HG03521 (cell line): ENCODE measurements at regions not wholly inside any gene's neighbourhood (a gene's known extent, or its start where the extent isn't known, plus 50 kb on each side); places are given as distances from the start of the nearest gene placed in this dataset.
"Not testable (repeated sequence)": the region's sequence is repeated elsewhere in the genome, so short reads cannot be mapped to it uniquely, and the experiment has no call there.

ENCODE experiments used
- ATAC-seq: cut with Tn5 transposase; IDR thresholded peaks from one replicate; pipeline ENCODE4 v1.9.1; 2021; ENCODE audit warnings: mild to moderate bottlenecking, moderate library complexity; ENCODE audit not compliant: unreplicated experiment

DNA sequence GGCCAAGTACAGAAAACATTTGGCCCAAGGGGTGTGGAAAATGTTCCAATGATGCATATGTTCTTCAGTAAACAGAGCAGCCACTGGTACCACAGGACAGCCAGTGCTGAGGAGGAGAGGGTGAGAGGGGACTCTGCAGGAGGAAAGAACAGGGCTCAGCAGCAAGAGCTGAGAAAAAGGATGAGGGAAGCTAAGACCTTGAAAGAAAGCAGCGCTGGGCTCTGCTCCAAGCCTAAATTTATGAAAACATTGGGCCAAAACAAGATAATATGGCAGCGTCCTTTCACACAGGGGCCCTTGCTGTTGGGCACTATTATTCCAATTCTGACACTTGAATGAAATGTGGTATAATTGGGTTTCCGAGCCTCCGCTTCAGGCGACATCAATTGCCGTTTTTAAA lies 939.0 kb upstream of the FANCL start:
- ATAC-seq = no peak

DNA sequence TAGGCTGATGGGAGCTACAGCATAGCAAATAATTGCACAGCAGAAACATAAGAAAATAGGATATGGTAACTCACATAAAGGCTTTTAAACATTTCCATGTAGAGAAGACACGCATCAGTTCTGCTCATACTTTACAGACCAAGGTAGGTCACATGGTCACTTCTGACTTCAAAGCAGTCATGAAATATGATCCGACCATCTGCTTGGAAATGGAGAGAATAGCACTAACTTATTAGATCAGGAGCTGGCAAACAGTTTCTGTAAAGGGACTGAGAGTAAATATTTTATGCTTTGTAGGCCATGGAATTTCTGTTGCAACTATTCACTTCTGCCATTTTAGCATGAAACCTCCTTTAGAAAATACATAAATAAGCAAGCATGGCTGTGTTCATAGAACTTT lies 936.6 kb upstream of the FANCL start:
- no peak for ATAC-seq

DNA sequence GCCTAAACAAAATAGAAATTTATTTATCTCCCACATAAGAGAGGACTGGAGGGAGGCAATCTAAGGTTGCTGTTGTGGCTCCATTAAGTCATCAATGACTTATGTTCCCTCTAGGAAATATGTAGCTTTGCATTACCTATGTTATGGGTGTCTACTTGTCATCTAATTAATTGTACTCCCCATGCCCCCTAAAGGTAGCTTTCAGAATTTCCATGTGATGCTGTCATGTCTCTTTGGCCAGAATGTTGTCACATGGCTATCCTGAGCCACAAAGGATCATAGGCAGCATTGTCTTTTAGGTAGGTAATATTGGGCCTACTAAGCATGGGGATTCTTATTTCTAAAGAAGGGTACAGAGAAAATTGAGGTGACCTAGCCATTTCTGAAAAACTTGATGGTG lies 935.6 kb upstream of the FANCL start:
- no peak for ATAC-seq

DNA sequence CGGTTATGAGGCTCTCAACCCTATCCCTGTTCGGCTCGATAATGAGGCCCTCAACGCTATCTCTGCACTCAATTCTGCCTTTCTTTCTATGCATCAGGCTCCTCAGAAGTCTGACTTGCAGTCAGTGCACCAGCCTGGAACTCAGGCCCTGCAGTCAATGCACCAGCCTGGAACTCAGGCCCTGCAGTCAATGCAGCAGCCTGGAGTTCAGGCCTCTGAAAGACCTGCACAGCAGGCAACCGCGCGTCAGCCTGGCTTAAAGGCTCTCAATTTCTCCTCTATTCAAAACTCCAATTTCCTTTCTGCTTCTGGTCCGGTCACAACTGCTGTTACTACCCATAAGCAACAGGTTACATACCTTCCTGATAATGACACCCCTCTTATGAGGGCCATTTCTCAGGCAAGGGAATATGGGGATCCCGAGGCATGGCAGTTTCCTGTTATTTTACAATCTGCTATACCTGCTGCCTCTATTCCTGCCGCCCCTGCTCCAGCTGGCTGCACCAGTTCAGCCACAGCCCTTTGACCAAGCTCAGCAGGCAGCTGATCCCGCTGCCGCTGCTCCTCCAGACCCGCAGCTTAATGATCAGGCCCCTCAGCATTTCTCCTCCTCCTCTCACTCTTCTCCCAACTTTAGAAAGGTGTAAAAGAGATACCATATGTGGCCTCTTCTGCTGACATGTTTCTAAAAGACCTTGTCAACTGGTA lies 933.6 kb upstream of the FANCL start:
- ATAC-seq = no peak

DNA sequence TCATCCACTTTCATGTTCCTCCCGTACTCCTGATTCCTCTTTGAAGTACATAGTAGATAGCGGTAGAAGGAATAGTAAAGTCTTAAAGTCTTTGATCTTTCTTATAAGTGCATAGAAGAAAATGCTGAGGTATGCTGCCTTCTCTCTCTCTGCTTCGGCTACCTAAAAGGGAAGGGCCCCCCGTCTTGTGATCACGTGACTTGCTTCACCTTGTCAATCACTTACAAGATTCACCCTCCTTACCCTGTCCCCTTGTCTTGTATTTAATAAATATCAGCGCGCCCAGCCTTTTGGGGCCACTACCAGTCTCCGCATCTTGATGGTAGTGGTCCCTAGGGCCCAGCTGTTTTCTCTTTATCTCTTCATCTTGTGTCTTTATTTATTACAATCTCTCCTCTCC lies 932.2 kb upstream of the FANCL start:
- ATAC-seq = no peak

DNA sequence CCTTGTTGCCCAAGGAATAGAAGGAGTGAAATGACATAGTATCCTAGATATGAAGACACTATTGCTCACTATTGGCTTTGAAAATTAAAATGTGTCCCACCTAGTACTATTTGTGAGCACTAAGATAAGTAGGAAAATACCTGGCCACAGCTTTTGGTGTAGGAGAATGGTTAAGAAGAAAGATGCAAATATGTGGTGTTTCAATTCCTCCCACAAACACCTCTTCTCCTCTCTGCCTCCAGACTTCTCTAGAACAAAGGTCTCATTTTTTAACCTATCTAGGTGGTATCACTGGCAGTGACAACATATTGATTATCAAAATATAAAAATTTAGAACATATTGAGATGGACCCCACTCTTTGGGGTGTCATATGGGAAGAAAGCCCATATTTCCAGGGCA lies 929.9 kb upstream of the FANCL start:
- ATAC-seq = no peak

DNA sequence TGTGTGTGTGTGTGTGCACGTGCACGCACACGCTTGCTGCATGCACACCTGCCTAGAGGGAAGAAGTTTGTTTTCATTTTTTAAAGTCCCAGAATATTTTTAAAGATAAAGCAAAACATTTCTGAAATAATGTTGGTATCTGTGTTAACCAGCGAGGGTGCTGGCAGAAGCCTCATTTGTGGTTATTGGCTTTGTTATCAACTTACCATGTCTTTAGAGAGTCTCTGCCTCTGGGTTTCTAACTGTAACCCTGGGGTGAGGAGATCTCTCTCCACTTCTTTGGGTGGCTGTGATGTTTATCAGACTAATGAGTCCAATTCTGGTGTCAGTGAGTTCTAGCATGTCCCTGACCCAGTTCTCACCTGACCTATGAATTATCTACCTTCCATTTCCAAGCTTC lies 927.6 kb upstream of the FANCL start:
- ATAC-seq = no peak

DNA sequence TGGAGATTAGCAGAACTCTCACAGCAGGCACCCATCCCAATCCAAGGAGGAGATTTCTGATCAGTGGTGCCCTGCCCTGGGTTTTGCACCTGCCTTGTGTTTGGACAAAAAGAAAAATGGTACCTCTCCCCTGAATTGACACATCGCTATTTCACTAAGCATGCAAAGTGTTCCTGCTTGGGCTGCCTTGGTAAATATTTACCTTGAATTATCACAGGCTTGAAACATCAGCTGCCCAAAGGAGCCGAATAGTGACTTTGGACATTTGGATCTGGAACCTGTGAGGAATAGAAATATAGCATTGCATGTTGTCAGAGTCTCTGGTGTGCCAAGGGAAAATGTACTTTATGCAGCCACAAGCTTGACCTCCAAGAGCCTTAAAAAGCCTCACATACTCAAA lies 926.4 kb upstream of the FANCL start:
- ATAC-seq = no peak

DNA sequence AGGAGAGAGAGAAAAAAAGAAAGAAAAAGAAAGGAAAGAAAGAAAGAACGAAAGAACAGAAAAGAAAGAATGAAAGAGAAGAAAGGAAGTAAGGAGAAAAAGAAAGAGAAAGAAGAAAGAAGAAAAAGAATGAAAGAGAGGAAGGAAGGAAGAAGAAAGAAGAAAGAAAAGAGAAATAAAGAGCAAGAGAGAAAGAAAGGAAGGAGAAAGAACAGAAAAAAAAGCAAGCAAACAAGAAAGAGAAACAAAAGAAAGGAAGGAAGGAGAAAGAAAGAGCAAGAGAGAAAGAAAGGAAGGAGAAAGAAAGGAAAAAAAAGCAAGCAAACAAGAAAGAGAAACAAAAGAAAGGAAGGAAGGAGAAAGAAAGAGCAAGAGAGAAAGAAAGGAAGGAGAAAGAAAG lies 916.8 kb upstream of the FANCL start:
- not testable (repeated sequence) for ATAC-seq

DNA sequence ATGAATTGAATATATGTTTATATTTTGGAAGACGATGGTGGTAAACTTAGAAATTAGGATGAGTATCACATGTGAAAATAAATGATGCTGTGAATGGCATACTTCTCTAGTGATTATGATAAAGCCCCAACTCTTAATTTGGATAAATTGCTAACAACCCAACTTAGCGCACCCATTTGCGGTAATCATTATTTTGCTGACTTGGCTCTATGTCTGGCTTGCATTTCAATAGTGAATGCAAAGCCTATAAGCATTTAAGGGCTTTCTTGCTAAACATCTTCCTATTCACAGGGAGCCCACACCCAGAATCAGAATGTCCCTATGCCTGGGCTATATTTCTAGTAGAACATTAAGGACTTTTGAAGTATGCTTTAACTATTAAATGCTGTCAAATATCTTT lies 910.7 kb upstream of the FANCL start:
- no peak for ATAC-seq

DNA sequence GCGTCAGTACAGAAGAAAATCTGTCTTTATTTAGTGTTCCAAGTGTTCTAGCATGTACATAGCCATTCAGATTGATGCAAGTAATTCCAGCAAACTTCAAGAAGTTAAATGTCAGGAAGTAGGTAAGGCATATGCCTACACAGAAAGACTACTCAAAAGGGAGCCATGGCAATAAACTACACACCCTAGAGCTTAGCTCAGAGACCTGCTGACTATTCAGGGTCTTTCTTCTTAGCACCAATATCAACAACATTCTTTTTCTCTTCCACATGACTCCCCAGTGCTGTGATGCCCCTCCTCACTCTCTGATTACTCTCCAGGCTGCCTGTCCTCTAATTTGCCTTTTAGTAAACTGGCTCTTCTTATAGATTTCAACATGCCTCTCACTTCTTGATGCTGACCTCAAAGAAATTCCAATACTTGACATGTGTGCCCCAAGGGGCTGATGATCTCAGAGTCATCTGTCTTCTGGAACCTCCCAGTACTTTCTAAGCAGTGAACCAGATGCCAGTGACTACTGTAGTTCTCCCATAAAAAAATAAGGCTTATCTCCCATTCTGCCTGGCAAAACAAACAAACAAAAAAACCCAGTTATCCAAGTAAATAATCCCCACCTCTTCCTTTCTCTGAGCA lies 909.2 kb upstream of the FANCL start:
- no peak for ATAC-seq

DNA sequence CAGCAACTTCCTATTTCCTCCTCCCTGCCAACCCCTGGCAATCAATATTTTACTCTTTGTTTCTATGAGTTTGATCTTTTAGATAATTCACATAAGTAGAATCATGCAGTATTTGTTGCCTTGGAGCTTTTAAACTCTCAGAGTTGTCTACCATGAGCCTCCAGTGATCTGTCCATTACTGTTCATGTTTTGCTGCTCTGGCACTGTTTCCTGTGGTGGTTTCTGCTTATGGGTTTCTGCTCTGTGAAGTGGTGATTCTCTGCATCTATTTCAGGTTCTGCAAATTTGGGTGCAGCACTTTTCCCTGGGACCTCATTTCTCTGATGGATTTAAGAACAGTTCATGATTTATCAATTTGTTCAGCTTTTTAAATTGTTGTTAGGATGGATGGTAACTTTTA lies 908.1 kb upstream of the FANCL start:
- no peak for ATAC-seq

DNA sequence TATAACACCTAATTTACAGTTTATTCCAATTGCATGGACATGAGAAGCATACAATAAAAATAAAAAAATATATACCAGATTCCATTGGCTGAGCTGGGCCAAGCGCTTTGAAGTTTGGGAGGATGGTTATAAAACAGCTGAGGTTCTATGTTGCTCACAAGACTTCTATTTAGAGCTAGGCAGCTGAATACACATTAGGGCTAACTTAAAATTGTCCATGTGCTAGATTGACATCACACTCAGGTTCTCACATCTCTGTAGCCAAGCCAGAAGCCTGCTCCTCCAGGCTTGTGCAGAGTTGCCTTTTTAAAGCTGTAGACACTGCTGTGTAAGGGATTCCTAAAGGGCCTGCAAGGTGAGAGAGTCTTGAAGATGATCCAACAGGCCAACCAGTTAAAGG lies 871.1 kb upstream of the FANCL start:
- no peak for ATAC-seq

DNA sequence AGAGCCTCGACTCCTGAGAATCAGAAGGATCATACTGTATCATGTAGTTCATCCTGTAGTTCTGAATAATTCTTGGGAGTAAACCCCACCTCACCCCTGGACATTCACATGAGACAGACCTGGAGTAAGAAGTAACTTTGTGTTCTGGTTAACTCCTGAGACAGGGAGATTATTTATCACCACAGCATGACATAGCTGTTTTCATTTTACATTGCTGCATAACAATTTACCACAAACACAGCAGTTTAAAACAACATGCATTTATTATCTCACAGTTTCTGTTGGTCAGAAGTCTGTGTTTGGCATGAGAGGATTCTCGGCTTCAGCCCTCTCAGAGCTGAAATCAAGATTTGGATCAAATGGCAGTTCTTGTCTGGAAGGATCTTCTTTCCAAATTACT lies 855.8 kb upstream of the FANCL start:
- no peak for ATAC-seq

DNA sequence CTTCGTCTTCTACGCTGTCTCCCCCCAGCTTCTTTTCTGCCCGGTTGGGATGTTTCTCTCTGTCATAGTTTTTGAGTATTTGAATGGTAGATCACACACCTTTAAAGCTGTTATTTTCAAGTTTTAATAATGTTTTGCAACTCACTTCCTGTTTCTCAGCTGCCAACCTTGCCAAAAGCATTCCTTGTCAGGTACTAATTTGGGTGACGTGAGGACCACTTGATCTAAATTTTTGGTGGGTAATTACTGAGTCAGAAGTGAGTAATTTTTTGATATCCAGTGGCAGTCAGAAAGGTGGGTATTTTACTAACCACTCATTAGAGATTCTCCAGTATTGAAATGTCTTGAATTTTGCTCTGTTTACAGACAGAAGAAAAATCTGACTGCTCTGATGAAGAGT lies 852.4 kb upstream of the FANCL start:
- ATAC-seq = no peak

DNA sequence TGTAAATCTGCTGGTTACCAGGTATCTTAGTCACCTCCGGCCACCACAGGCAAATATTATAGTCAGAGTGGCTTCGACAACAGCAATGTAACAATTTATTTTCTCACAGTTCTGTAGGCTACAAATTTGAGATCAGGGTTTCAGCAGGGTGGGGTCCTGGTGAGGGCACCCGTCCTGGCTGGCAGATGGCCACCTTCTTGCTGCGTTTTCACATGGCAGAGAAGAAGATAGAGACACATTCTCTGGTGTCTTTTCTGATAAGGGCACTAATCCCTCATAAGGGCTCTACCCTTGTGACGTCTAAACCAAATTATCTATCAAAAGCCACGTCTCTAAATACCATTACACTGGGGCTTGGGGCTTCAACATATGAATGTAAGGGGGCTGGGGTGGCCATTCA lies 843.2 kb upstream of the FANCL start:
- ATAC-seq = no peak

DNA sequence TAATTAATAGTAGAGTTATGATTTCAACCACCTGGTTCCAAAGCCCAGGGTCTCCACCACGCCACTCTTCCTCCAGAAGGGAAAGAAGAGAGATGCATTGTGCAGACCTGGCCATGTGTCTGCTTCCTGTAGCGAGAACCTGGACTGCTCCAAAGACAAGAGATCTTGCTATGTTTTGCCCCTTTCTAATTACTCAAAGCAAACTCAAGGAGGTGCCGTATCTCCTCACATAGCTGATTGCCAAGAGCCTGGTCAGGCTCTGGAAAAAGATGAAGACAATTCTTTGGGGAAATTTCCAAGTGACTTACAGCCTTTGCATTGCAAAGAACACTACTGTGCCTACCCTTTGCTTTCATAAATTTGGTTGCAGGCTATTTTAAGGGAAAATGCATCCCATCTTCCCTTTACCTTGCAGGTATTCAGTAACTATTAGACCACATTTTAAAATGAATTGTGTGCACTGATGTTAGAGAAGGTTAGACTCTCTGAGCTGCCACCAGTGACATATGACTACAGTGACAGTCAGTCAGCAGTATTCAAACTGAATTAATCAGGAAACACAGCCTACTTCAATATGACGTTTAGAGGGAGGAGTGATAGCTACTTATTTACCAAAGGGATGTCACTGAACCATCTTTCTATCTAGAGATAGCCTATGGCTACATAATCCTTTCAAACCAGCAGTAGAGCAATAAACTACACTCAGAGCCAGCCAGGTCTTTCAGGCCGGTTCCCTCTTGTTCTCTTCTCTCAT lies 842.1 kb upstream of the FANCL start:
- no peak for ATAC-seq

DNA sequence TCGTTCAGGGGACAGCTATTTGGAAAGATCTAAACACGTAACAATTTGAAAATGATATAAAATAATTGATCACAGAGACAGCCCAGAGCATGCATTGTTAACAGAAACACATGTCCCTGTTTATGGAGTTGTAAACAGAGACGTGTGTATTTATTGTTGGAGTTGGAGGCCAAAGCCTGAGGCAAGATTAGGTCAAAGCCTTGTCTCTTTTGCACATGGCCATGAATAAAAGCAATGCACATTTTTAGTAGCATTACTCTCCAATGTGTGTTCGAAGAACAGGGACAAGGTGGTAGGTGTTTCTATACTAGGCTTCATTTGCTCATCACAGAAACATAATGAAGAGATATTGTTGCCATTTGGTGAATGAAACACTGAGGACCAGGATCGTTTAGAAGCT lies 841.5 kb upstream of the FANCL start:
- ATAC-seq = no peak

DNA sequence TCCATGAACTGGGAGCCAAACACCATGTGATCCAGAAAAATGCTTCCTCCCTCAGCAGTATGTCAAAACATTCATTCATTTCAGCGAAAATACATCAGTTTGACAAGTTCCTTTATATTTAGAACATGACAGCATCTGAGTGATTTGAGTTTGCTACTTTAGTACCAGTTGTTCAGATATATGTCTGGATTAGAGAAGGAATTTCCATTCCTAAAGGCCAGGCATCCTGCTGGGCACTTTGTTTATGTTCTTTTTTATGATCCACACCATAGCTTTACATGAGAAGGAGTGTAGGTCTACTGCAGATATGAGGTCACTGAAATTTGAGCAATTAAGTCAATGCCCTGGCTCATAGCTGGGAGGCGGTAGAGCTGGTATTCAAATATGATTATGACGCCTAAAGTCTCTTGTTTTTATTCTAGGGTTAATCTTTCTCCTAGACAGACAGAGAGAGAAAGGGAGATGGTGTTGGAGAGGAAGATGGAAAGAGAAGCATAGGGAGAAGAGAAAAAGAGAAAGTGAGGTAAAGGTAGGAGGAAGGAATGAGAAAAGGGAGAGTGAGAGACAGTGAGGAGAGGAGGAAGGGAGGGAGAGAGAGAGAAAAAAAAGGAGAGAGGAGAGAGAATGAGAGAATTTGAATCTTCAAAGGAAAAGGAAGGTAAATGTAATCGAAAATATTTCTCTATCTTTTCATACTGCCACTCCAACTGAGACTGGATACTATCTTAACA lies 839.5 kb upstream of the FANCL start:
- ATAC-seq = no peak

DNA sequence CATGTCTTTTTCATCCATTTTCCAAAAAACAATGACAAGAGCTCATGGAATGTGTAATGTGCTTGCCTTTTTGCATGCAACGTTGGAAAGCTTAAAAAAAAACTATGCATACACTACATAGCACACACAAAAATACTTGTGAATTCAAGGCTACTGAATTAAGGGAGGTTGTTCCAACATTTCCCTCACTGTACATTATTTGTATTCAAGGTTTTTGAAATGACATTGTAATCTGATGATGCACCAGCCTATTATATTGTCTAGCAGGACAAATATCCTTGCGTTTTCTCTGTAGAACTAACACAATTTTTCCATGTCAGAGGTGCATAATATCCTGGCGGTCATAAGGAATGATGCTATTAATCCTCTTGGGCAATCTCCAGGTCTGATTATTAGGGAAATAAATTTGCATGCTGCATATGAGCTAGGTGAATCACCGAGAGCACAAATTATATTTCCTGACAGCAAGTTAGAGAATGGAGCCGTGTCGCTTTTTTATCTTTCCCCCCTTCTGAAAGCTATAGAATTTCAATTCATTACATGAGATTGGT lies 836.9 kb upstream of the FANCL start:
- no peak for ATAC-seq

DNA sequence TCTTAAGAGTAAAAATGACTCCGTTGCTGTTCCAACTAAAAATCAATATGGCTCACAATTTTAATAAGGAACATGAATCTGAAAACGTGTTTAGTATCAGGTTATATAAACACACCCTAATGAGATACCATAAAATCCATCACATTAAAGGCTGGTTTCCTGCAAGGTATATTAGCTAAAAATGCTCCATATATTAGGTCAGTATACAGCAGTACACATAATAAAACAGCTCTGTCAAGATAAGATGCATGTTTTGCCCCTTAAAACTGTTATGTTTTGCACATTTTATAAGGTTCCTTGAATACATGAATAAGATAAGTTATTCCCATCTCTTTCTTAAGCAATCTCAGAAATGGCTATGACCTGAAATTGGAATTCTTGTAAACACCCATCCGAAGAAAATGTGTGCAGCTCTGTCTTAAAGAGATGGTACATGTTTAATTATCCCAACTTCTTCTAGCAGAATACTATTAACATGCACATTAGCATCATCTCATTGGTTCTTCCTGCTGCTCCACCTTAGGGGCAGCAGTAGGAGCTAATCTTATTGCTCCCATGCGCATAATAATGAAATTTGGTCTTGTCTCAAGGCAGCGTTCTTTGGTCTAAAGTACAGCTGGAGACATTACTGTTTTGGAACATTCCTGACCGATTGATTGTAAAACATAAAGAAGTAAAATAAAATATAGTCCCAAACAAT lies 836.1 kb upstream of the FANCL start:
- no peak for ATAC-seq
